ENCODE measurements at regions not wholly inside any gene's neighbourhood (a gene's known extent, or its start where the extent isn't known, plus 50 kb on each side); places are given as distances from the start of the nearest gene placed in this dataset.

- ChIA-PET CTCF (ENCODE audit: low intra/inter-chr PET ratio) (no interaction called here), POLR2A (no interaction called here)
- Histone ChIP-seq H4K20me1 (replicated peaks; ENCODE audit: control insufficient read depth, insufficient read depth, low read length) (no peaks in the 10 kb centered on the region), H3K4me1 (replicated peaks in 1 of 2; ENCODE audit: control insufficient read depth in 2 of 2, insufficient read depth in 2 of 2, low read length in 2 of 2) (no peaks in the 10 kb centered on the region), H2AFZ (ENCODE audit: low read depth, low read length) (no peak overlapping the region), H3K4me2 (ENCODE audit: insufficient read depth, low read length) (no peak overlapping the region), H3K27me3 (ENCODE audit: control insufficient read depth in 2 of 2, insufficient read depth in 2 of 2, low read length in 2 of 2) (no peaks in the 10 kb centered on the region), H3K79me2 (ENCODE audit: control insufficient read depth, insufficient read depth, low read length) (no peaks in the 10 kb centered on the region), H3K4me3 (no peak overlapping the region), H3K9ac (ENCODE audit: insufficient read depth in 1 of 2, low read depth in 2 of 2, low read length in 2 of 2) (no peak overlapping the region), H3K9me3 (replicated peaks; ENCODE audit: control insufficient read depth, insufficient read depth, low read depth, low read length) (no peaks in the 10 kb centered on the region), H3K36me3 (ENCODE audit: control insufficient read depth, insufficient read depth, low read length) (no peaks in the 10 kb centered on the region), H3K27ac (ENCODE audit: extremely low read depth, low read depth, low read length) (no peak overlapping the region), H3K9me1 (ENCODE audit: control insufficient read depth, insufficient read depth, low read length) (no peaks in the 10 kb centered on the region)
- FAIRE-seq (no peak), DNase-seq (ENCODE audit: extremely low read depth in 1 of 4, low spot score in 3 of 4) (no peak), ATAC-seq (no peak)
- in situ Hi-C loops (cut with MboI) (no loop called here), intact Hi-C loops (cut with micrococcal nuclease) (no loop called here)
- 0% methylated on average over 2 of the region's 2 CpGs for WGBS (ENCODE audit: insufficient coverage, low coverage, missing lambda C conversion rate)
- BruUV-seq (replicated peaks) = no TSS peak
- TF ChIP-seq JUND (IDR thresholded peaks at IDR 0.05; ENCODE audit: borderline replicate concordance, low read depth, low read length) = no peak
- peak; percentile 38; the same call in 1 of the 3 replicates for TF ChIP-seq JUND (tag; IDR thresholded peaks at IDR 0.05; ENCODE audit: borderline replicate concordance, low read depth, low read length)
- peak; percentile 62 for TF ChIP-seq FOSL1 (tag; conservative IDR thresholded peaks at IDR 0.05)
- TF ChIP-seq ZKSCAN3 (CRISPR knock-in tag; IDR thresholded peaks at IDR 0.05) = no peak
Measured at GRCh38 chr21:15437883-15438282, 291.9 kb upstream of the USP25 start.

- FAIRE-seq (no peak), DNase-seq (ENCODE audit: extremely low read depth in 1 of 4, low spot score in 3 of 4) (no peak), ATAC-seq (no peak)
- Histone ChIP-seq H3K4me2 (ENCODE audit: insufficient read depth, low read length) (no peak overlapping the region), H3K9ac (ENCODE audit: insufficient read depth in 1 of 2, low read depth in 2 of 2, low read length in 2 of 2) (no peak overlapping the region), H4K20me1 (replicated peaks; ENCODE audit: control insufficient read depth, insufficient read depth, low read length) (no peaks in the 10 kb centered on the region), H3K9me3 (replicated peaks; ENCODE audit: control insufficient read depth, insufficient read depth, low read depth, low read length) (no peaks in the 10 kb centered on the region), H3K27ac (ENCODE audit: extremely low read depth, low read depth, low read length) (no peak overlapping the region), H3K4me1 (replicated peaks in 1 of 2; ENCODE audit: control insufficient read depth in 2 of 2, insufficient read depth in 2 of 2, low read length in 2 of 2) (0 out of 5 replicates have a peak, but pooled peaks cover 0 to 4% of the 10 kb centered on the region in 2 experiments), H3K79me2 (ENCODE audit: control insufficient read depth, insufficient read depth, low read length) (no peaks in the 10 kb centered on the region), H3K36me3 (ENCODE audit: control insufficient read depth, insufficient read depth, low read length) (no peaks in the 10 kb centered on the region), H3K27me3 (ENCODE audit: control insufficient read depth in 2 of 2, insufficient read depth in 2 of 2, low read length in 2 of 2) (no peaks in the 10 kb centered on the region), H3K4me3 (no peak overlapping the region), H2AFZ (ENCODE audit: low read depth, low read length) (no peak overlapping the region), H3K9me1 (ENCODE audit: control insufficient read depth, insufficient read depth, low read length) (no peaks in the 10 kb centered on the region)
- no TSS peak for BruUV-seq (replicated peaks)
- in situ Hi-C loops (cut with MboI) = no loop called here
- intact Hi-C loops (cut with micrococcal nuclease) = no loop called here
- POLR2A ChIA-PET = no interaction called here
- TF ChIP-seq ZKSCAN3 (CRISPR knock-in tag; IDR thresholded peaks at IDR 0.05) (no peak), RBM15 (IDR thresholded peaks at IDR 0.05; ENCODE audit: insufficient read depth, low read length) (no peak)
- WGBS (ENCODE audit: insufficient coverage, low coverage, missing lambda C conversion rate) = 0% methylated on average over 1 of the region's 1 CpG
- CTCF ChIA-PET (ENCODE audit: low intra/inter-chr PET ratio) = no interaction called here
Measured at GRCh38 chr21:15439726-15440125, 290.1 kb upstream of the USP25 start.
